ENCODE measurements at regions not wholly inside any gene's neighbourhood (a gene's known extent, or its start where the extent isn't known, plus 50 kb on each side); places are given as distances from the start of the nearest gene placed in this dataset.

DNA sequence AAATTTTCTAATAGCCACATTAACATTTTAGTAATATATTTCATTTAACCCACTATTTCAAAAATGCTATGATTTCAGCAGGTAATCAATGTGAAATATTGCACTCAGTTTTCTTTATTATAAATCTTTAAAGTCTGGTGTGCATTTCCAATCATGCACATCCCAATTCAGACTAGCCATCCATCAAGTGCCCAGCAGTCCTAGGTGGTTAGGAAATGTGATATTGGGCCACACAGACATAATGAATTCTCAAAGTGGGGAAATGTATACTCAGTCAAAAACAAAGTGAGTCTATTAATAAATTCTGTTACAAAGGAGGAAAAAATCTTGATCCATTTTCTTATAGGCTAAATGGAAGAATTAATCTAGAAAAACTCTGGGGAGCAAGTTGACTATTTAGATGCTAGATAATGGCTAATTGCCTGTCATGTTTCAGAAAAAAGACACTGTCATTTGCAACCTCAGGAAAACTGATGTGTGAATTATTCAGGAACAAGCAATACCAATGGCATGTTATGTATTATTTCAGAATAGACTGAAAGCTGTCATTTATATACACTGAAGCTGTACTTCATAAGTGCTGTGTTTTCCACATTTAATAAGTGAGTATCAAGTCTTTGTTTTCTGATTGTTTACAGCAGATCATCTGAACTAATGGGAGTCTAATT, 629.1 kb upstream of the ADARB2 start:
- TF ChIP-seq, protein P1, sequence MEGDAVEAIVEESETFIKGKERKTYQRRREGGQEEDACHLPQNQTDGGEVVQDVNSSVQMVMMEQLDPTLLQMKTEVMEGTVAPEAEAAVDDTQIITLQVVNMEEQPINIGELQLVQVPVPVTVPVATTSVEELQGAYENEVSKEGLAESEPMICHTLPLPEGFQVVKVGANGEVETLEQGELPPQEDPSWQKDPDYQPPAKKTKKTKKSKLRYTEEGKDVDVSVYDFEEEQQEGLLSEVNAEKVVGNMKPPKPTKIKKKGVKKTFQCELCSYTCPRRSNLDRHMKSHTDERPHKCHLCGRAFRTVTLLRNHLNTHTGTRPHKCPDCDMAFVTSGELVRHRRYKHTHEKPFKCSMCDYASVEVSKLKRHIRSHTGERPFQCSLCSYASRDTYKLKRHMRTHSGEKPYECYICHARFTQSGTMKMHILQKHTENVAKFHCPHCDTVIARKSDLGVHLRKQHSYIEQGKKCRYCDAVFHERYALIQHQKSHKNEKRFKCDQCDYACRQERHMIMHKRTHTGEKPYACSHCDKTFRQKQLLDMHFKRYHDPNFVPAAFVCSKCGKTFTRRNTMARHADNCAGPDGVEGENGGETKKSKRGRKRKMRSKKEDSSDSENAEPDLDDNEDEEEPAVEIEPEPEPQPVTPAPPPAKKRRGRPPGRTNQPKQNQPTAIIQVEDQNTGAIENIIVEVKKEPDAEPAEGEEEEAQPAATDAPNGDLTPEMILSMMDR (IDR thresholded peaks at IDR 0.05), result no peak
- TF ChIP-seq POLR2A (IDR thresholded peaks at IDR 0.05) (no peak), POLR2AphosphoS5 (IDR thresholded peaks at IDR 0.05) (no peak)
